PC-3 (cell line): ENCODE measurements at regions not wholly inside any gene's neighbourhood (a gene's known extent, or its start where the extent isn't known, plus 50 kb on each side); places are given as distances from the start of the nearest gene placed in this dataset.

Source experiments
- EZH2 ChIP-seq: fragments of 300-600 bp; sonication (generic); IDR thresholded peaks from one replicate; pipeline ENCODE4 v1.6.1; 2017; ENCODE audit warnings: antibody characterized with exemption, mild to moderate bottlenecking, low read length; ENCODE audit not compliant: unreplicated experiment
- EZH2phosphoT487 ChIP-seq: fragments of 300-600 bp; sonication (generic); IDR thresholded peaks from 2 replicates; pipeline ENCODE4 v1.6.1; 2018; ENCODE audit warnings: mild to moderate bottlenecking, antibody characterized with exemption, low read length, borderline replicate concordance
- TF ChIP-seq, protein P1 (sequence below): fragments of 300-600 bp; sonication (generic); conservative IDR thresholded peaks from 2 replicates; pipeline ENCODE4 v1.5.1; 2017; ENCODE audit warnings: antibody characterized with exemption, low read depth, mild to moderate bottlenecking, low read length

- no peak for TF ChIP-seq EZH2phosphoT487
- TF ChIP-seq, protein P1, sequence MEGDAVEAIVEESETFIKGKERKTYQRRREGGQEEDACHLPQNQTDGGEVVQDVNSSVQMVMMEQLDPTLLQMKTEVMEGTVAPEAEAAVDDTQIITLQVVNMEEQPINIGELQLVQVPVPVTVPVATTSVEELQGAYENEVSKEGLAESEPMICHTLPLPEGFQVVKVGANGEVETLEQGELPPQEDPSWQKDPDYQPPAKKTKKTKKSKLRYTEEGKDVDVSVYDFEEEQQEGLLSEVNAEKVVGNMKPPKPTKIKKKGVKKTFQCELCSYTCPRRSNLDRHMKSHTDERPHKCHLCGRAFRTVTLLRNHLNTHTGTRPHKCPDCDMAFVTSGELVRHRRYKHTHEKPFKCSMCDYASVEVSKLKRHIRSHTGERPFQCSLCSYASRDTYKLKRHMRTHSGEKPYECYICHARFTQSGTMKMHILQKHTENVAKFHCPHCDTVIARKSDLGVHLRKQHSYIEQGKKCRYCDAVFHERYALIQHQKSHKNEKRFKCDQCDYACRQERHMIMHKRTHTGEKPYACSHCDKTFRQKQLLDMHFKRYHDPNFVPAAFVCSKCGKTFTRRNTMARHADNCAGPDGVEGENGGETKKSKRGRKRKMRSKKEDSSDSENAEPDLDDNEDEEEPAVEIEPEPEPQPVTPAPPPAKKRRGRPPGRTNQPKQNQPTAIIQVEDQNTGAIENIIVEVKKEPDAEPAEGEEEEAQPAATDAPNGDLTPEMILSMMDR: no peak
- TF ChIP-seq EZH2: no peak
Measured at GRCh38 chr2:58401936-58402335, 160.8 kb upstream of the FANCL start.
